ENCODE measurements at regions not wholly inside any gene's neighbourhood (a gene's known extent, or its start where the extent isn't known, plus 50 kb on each side); places are given as distances from the start of the nearest gene placed in this dataset.

GRCh38 chr2:108118996-108119395, 120.8 kb upstream of the SULT1C3 start:
- no peak for TF ChIP-seq CTCF (IDR thresholded peaks at IDR 0.05; ENCODE audit: low read depth, low read length)
- TF ChIP-seq EZH2phosphoT487 (IDR thresholded peaks at IDR 0.05; ENCODE audit: low read depth): no peak
